ENCODE measurements at regions not wholly inside any gene's neighbourhood (a gene's known extent, or its start where the extent isn't known, plus 50 kb on each side); places are given as distances from the start of the nearest gene placed in this dataset.
"Not testable (repeated sequence)": the region's sequence is repeated elsewhere in the genome, so short reads cannot be mapped to it uniquely, and the experiment has no call there.

DNA sequence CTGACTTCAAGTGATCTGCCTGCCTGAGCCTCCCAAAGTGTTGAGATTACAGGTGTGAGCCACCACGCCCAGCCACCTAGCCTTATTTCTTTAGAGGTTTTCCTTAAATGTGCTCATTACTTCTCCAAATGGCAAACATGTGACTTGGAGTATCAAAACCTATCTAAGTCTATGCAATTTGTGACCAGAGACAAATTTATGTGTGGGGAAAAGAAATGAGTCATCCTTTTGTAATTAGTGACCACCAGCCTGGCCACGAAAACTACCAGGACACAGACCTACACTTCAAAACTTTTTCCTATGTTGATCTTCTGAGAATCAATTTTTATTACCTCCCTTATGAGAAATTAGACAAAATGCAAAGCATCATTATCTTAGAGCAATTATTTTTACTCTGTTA lies 64.6 kb upstream of the OGFRL1 start:
- TF ChIP-seq, protein P1, sequence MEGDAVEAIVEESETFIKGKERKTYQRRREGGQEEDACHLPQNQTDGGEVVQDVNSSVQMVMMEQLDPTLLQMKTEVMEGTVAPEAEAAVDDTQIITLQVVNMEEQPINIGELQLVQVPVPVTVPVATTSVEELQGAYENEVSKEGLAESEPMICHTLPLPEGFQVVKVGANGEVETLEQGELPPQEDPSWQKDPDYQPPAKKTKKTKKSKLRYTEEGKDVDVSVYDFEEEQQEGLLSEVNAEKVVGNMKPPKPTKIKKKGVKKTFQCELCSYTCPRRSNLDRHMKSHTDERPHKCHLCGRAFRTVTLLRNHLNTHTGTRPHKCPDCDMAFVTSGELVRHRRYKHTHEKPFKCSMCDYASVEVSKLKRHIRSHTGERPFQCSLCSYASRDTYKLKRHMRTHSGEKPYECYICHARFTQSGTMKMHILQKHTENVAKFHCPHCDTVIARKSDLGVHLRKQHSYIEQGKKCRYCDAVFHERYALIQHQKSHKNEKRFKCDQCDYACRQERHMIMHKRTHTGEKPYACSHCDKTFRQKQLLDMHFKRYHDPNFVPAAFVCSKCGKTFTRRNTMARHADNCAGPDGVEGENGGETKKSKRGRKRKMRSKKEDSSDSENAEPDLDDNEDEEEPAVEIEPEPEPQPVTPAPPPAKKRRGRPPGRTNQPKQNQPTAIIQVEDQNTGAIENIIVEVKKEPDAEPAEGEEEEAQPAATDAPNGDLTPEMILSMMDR (conservative IDR thresholded peaks at IDR 0.05; ENCODE audit: low read depth, low read length): no peak
- DNase-seq (ENCODE audit: low read depth): no peak
- no peak overlapping the region for H3K4me3 ChIP-seq (ENCODE audit: low read length)

DNA sequence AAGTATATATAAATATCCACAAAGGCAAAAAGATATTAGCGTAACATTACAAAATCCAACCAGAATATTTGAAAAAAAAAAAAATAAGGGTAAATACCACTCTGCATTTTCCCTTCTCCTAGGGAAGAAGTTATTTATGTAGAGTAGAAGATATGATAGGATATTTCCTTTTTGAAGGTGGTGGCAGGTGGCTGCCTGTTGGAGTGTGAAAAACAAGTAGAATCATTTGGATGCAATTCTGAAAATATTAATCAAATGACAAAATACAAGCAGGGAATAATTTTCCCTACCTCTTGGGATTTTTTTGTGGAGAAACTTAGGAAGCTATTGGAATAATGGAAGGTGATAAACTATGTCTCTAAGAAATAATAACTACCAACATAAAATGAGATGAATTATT lies 62.5 kb upstream of the OGFRL1 start:
- TF ChIP-seq, protein P1 (conservative IDR thresholded peaks at IDR 0.05; ENCODE audit: low read depth, low read length): no peak
- DNase-seq (ENCODE audit: low read depth): no peak
- H3K4me3 ChIP-seq (ENCODE audit: low read length): no peak overlapping the region

DNA sequence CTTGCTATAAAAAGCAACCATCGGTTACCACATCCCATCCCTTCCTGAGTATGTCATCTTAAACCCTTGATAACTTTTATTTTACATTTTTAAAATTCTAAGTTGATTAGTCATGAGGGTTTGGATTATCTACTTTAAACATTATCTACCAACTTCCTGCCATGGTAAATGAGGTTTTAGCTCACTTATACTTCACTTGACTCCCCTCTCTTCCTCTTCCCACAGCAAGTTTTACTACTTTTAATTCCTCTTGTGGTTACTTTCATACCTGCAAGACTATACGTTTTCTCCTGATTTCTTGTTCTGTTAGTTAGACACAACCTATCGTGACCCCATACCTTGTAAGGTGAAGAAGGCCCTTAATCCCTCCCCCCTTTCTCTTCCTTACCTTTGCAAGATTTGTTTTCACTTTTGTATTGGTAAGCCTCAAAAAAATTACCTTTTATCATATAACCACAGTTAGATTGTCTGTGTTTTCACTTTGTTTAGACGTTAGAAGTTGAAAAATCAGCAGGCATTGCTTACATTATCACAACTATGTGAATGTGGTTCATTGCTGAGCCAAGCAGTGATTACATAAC lies 60.1 kb upstream of the OGFRL1 start:
- DNase-seq (ENCODE audit: low read depth): no peak
- H3K4me3 ChIP-seq (ENCODE audit: low read length): no peak overlapping the region
- TF ChIP-seq, protein P1 (conservative IDR thresholded peaks at IDR 0.05; ENCODE audit: low read depth, low read length): no peak

DNA sequence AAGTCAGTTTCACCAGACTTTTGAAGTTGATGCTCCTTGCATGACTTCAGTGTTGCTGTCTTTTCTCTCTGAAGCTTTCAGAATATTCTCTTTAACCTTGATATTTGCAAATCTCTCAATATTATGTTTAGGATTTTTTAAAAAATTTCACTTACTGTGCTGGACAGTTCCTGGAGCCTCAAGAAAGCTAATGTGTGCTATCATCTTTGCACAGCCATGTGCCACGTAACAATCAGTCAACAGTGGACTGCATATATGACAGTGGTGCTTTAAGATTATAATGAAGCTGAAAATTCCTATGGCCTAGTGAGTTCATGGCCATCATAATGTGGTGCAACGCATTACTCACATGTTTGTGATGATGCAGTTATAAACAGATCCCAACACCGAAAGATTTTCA lies 59.1 kb upstream of the OGFRL1 start:
- no peak overlapping the region for H3K4me3 ChIP-seq (ENCODE audit: low read length)
- DNase-seq (ENCODE audit: low read depth): no peak
- TF ChIP-seq, protein P1 (conservative IDR thresholded peaks at IDR 0.05; ENCODE audit: low read depth, low read length): no peak

DNA sequence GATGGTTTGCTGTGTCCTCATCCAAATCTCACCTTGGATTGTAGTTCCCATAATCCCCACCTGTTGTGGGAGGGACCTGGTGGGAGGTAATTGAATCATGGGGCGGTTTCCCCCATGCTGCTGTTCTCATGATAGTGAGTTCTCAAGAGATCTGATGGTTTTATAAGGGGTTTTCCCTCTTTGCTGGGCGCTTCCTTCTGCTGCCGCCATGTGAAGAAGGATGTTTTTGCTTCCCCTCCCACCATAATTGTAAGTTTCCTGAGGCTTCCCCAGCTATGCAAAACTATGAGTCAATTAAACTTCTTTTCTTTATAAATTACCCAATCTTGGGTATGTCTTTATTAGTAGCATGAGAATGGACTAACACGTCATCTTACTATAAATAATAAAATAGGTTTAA lies 55.7 kb upstream of the OGFRL1 start:
- not testable (repeated sequence) for H3K4me3 ChIP-seq (ENCODE audit: low read length); DNase-seq (ENCODE audit: low read depth)

DNA sequence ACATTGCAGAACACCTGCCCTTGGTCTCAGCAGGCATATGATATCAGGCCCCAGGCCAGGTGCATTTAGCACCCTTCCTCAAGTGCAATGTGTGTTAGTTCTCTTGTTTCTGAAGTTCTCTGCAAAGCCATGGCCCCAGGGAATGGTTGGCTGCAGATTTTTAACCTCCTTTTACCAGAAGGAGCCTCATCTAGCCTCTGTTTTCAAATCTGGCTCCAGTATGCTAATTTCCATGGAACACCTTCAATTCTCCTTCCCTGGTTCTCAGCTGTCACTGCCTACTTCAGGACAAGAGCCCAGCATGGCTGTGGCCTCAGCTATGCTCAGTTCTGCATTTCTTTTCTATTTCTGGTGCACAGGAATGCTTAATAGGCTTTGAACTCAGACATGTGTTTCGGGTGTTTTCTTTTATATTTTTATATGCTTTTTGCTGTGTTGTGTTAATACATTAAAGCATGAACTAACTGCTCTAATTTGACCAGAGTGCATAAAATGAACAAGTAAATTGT lies 51.6 kb upstream of the OGFRL1 start:
- no peak for DNase-seq (ENCODE audit: low read depth)
- H3K4me3 ChIP-seq (ENCODE audit: low read length): no peak overlapping the region
- TF ChIP-seq, protein P1 (conservative IDR thresholded peaks at IDR 0.05; ENCODE audit: low read depth, low read length): no peak

DNA sequence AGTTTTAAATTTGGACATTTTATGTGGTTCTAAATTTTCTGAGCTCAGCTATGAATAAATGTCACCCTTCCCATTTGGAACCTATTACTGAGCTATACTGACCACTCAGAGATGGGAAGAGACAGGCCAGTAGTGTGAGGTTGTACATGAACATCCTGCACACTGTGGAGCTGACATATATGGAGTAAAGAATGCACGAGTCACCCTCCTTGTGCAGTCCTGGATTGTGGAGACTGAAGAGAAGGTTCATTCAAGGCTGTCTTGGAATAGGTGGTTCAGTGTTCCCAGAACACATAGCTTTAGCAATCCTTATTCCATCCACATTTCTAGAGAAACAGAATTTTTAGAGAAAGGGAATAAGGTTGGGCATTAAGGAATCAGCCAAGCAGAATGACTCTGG lies 50.3 kb upstream of the OGFRL1 start:
- TF ChIP-seq, protein P1 (conservative IDR thresholded peaks at IDR 0.05; ENCODE audit: low read depth, low read length): no peak
- DNase-seq (ENCODE audit: low read depth): no peak
- no peak overlapping the region for H3K4me3 ChIP-seq (ENCODE audit: low read length)

Measured in retinal pigment epithelial cell (primary cell).